ENCODE measurements at regions not wholly inside any gene's neighbourhood (a gene's known extent, or its start where the extent isn't known, plus 50 kb on each side); places are given as distances from the start of the nearest gene placed in this dataset.

DNA sequence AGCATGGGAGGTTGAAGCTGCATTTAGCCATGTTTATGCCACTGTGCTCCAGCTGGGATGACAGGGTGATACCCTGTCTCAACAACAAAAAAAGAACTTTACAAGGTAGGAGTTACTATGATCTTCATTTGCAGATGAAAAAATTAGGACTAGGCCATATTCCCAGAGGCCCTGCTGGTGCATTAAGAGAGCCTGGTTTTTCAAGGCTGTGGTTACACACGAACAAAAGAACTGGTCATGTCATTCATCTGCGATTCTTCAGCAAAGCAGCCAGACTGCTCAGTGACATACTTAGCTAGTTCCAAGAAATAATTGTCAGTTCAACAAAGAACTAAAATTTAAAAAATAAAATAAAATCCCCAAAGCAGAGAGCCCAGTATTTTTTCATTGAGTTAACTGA, 66.1 kb upstream of the SLC22A15 start:
- TF ChIP-seq, protein P1, sequence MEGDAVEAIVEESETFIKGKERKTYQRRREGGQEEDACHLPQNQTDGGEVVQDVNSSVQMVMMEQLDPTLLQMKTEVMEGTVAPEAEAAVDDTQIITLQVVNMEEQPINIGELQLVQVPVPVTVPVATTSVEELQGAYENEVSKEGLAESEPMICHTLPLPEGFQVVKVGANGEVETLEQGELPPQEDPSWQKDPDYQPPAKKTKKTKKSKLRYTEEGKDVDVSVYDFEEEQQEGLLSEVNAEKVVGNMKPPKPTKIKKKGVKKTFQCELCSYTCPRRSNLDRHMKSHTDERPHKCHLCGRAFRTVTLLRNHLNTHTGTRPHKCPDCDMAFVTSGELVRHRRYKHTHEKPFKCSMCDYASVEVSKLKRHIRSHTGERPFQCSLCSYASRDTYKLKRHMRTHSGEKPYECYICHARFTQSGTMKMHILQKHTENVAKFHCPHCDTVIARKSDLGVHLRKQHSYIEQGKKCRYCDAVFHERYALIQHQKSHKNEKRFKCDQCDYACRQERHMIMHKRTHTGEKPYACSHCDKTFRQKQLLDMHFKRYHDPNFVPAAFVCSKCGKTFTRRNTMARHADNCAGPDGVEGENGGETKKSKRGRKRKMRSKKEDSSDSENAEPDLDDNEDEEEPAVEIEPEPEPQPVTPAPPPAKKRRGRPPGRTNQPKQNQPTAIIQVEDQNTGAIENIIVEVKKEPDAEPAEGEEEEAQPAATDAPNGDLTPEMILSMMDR (optimal IDR thresholded peaks at IDR 0.05 in 1 of 3, IDR thresholded peaks at IDR 0.05 in 1 of 3, conservative IDR thresholded peaks at IDR 0.05 in 1 of 3; ENCODE audit: extremely low read depth in 1 of 3, insufficient read depth in 2 of 3, low read length in 3 of 3), result no peak
- TF ChIP-seq EZH2 (IDR thresholded peaks at IDR 0.05; ENCODE audit: low read length), result no peak
